NB4 (cell line): ENCODE measurements at regions not wholly inside any gene's neighbourhood (a gene's known extent, or its start where the extent isn't known, plus 50 kb on each side); places are given as distances from the start of the nearest gene placed in this dataset.

Experiments
- POLR2A ChIP-seq: IDR thresholded peaks from 2 replicates; pipeline ENCODE4 v1.6.1; 2011; ENCODE audit warnings: mild to moderate bottlenecking; ENCODE audit not compliant: insufficient read length; ENCODE audit errors: extremely low read depth
- TF ChIP-seq, protein P1 (sequence below): IDR thresholded peaks from one replicate; pipeline ENCODE4 v1.5.1; 2012; ENCODE audit warnings: low read depth, low read length
- TF ChIP-seq, protein P2 (sequence below): IDR thresholded peaks from 2 replicates; pipeline ENCODE4 v1.6.1; 2011; ENCODE audit warnings: low read depth, low read length

DNA sequence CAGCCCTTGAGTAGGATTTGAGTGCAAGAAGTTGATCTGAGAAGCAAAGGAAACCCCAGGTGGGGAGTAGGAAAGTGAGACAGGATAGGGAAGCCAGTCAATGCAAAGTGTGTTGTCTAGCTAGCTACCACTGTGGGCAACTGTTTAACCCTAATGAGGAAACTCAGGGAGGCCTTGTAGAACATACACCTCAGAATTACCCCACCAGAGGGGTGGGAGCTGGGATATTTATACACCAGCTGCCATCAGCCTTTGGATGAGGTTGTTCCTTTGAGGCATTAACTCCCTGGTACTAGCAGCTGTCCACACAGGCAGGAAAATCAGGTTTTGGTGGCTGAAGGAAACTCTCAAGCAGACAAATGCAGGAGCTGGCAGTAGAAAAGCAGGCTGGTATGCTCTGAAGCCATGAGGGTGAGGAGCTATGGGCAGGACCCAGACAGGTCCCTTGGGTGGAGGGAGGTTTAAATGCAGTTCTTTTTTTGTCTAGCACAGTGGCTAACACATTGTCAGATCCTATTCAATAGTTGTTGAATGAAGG lies 60.1 kb upstream of the ARID5B start:
- TF ChIP-seq POLR2A, result no peak
- TF ChIP-seq, protein P1, sequence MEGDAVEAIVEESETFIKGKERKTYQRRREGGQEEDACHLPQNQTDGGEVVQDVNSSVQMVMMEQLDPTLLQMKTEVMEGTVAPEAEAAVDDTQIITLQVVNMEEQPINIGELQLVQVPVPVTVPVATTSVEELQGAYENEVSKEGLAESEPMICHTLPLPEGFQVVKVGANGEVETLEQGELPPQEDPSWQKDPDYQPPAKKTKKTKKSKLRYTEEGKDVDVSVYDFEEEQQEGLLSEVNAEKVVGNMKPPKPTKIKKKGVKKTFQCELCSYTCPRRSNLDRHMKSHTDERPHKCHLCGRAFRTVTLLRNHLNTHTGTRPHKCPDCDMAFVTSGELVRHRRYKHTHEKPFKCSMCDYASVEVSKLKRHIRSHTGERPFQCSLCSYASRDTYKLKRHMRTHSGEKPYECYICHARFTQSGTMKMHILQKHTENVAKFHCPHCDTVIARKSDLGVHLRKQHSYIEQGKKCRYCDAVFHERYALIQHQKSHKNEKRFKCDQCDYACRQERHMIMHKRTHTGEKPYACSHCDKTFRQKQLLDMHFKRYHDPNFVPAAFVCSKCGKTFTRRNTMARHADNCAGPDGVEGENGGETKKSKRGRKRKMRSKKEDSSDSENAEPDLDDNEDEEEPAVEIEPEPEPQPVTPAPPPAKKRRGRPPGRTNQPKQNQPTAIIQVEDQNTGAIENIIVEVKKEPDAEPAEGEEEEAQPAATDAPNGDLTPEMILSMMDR, result no peak
- TF ChIP-seq, protein P2, sequence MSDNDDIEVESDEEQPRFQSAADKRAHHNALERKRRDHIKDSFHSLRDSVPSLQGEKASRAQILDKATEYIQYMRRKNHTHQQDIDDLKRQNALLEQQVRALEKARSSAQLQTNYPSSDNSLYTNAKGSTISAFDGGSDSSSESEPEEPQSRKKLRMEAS, result no peak
